T-helper 17 cell (primary cell): ENCODE measurements at regions not wholly inside any gene's neighbourhood (a gene's known extent, or its start where the extent isn't known, plus 50 kb on each side); places are given as distances from the start of the nearest gene placed in this dataset.
"Not testable (repeated sequence)": the region's sequence is repeated elsewhere in the genome, so short reads cannot be mapped to it uniquely, and the experiment has no call there.

ENCODE experiments used
- ATAC-seq: fragments of 150-1000 bp; cut with Tn5 transposase; 2 replicates; pipeline ENCODE4 v1.10.0; 2021; ENCODE audit warnings: mild to moderate bottlenecking, moderate library complexity
- DNase-seq, 3 donors: peaks; one replicate each; pipeline versions ENCODE4 v3.0.0 to v3.0.0-alpha.2; 2020 to 2021
- H3K9me3 ChIP-seq: one replicate; pipeline ENCODE4 v1.7.0; 2013; ENCODE audit warnings: low read length, mild to moderate bottlenecking; ENCODE audit not compliant: control insufficient read depth, poor library complexity, severe bottlenecking
- H3K27ac Mint-ChIP-seq: one replicate; pipeline ENCODE4 v1.8.0; 2022; ENCODE audit warnings: mild to moderate bottlenecking, moderate library complexity, mixed read lengths
- H3K27me3 Mint-ChIP-seq: one replicate; pipeline ENCODE4 v1.8.0; 2022; ENCODE audit warnings: mixed read lengths
- H3K36me3 Mint-ChIP-seq: one replicate; pipeline ENCODE4 v1.8.0; 2022; ENCODE audit warnings: low read depth, mixed read lengths
- H3K4me1 Mint-ChIP-seq: one replicate; pipeline ENCODE4 v1.8.0; 2022; ENCODE audit warnings: mild to moderate bottlenecking, mixed read lengths
- H3K4me3 Mint-ChIP-seq: one replicate; pipeline ENCODE4 v1.8.0; 2022; ENCODE audit warnings: mild to moderate bottlenecking, moderate library complexity, mixed read lengths

DNA sequence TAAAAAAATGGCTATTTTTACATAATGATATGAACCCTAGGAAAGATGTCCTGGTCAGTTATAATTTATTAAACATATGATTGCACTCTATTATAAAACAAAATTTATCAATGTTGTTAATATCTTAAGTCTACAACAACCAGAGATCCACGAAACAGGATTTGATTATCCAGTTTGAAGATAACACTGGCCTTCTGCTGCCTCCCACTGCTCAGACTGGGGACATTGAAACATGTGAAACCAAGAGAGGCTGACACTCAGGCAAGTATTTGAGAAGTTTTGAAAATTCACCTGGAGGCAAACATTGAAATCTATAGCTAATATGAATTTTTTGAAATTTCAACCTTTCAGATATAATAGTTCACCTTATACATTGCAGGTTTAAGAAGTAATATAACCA is 219.3 kb upstream of the HSF2 start:
- ATAC-seq (no peak), DNase-seq (no peak)
- no peaks in the 10 kb centered on the region for H3K9me3 ChIP-seq
- H3K4me3 Mint-ChIP-seq = no peak overlapping the region
- H3K36me3 Mint-ChIP-seq = no peaks in the 10 kb centered on the region
- H3K4me1 Mint-ChIP-seq = no peaks in the 10 kb centered on the region
- H3K27ac Mint-ChIP-seq = no peak overlapping the region
- H3K27me3 Mint-ChIP-seq = no peaks in the 10 kb centered on the region

DNA sequence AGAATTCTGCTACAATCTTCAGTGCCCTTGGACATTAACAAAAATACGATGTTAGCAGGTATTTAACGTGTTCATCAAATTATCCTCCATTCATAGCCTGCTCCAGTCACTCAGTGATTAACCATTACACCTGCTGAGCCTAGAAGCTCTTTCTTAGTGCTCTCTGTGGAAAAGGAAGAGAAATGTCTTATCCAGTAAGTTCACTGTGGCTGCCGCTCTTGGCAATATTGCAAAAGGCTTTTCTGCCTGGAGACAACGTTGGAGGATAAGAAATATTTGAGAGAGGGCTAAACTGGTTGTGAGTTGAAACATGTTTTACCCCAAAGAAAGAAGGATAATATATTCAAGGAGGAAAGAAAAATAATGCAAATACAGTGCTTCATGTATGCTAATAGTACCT is 217.4 kb upstream of the HSF2 start:
- DNase-seq (no peak), ATAC-seq (no peak)
- Mint-ChIP-seq H3K27ac (no peak overlapping the region), H3K4me1 (no peaks in the 10 kb centered on the region), H3K36me3 (no peaks in the 10 kb centered on the region), H3K27me3 (no peaks in the 10 kb centered on the region), H3K4me3 (no peak overlapping the region)
- H3K9me3 ChIP-seq = no peaks in the 10 kb centered on the region

DNA sequence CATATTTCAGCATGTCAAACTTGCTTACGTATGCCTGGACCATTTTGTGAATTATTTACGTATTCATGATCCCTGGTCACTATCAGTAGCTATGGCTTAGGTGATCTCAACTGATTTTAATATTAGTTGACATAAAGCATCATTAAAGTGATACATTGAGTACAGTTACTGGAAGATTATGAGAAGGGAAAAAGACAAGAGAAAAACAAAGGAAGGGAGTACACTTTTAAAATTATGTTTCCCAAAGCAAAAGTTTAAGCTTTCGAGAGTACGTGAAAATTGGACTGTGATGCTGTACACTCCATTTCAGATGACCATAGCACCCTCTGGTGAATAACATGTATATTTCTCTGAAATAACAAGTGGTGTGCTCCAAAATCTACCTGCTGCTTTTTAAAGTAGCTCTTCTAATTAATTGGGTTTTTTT is 215.0 kb upstream of the HSF2 start:
- no peak overlapping the region for H3K27ac Mint-ChIP-seq
- no peaks in the 10 kb centered on the region for H3K4me1 Mint-ChIP-seq
- H3K27me3 Mint-ChIP-seq = no peaks in the 10 kb centered on the region
- no peak overlapping the region for H3K4me3 Mint-ChIP-seq
- H3K36me3 Mint-ChIP-seq = no peaks in the 10 kb centered on the region
- ATAC-seq (no peak), DNase-seq (no peak)
- H3K9me3 ChIP-seq = no peaks in the 10 kb centered on the region

DNA sequence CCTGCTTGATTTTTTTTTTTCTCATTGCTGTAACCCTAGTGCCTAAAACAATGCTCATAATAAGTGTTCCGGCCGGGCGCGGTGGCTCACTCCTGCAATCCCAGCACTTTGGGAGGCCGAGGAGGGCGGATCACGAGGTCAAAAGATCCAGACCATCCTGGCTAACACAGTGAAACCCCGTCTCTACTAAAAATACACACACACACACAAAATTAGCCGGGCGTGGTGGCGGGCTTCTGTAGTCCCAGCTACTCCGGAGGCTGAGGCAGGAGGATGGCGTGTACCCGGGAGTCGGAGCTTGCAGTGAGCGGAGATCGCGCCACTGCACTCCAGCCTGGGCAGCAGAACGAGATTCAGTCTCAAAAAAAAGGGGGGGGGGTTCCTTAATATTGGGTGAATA is 214.0 kb upstream of the HSF2 start:
- H3K4me1 Mint-ChIP-seq, ATAC-seq, H3K27ac Mint-ChIP-seq, H3K4me3 Mint-ChIP-seq, H3K27me3 Mint-ChIP-seq, DNase-seq, H3K36me3 Mint-ChIP-seq, H3K9me3 ChIP-seq: not testable (repeated sequence)

DNA sequence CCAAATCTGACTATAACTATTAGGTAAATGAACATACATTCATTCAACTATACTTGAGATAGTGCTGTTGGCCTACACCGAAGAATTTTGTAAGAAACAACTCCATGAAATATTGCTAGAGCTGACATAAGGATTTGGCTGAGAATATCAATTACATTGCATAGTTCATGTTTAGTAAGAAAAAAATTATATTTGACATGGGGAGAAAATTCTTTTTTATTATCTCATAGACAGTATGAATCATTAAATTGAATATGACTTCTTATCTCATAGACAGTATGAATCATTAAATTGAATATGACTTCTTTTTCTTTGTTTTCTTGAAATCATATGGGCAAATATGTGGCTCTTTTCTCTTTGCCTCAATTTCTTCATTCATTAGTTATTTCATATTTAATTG is 212.3 kb upstream of the HSF2 start:
- no peak for ATAC-seq
- Mint-ChIP-seq H3K4me3 (no peak overlapping the region), H3K27me3 (no peaks in the 10 kb centered on the region), H3K36me3 (no peaks in the 10 kb centered on the region), H3K4me1 (no peaks in the 10 kb centered on the region), H3K27ac (no peak overlapping the region)
- no peaks in the 10 kb centered on the region for H3K9me3 ChIP-seq
- DNase-seq = no peak

DNA sequence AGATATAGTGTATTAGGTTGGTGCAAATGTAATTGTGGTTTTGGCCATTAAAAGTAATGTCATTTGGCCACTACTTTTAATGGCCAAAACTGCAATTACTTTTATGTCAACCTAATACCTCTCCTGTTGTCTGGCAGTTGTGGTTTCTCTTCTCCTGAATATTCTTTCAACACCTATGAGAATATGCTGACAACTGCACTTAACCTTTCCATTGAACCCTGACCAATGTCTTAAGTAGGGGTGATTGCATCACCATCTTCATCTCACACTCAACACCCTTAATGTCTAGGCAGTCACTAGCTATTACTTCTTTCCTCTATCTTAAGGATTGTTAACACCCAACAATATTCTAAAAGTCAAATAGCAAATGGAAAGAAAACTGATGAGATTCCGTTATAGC is 200.5 kb upstream of the HSF2 start:
- no peaks in the 10 kb centered on the region for H3K36me3 Mint-ChIP-seq
- no peak for ATAC-seq
- H3K9me3 ChIP-seq = no peaks in the 10 kb centered on the region
- DNase-seq = no peak
- H3K27ac Mint-ChIP-seq = no peak overlapping the region
- no peaks in the 10 kb centered on the region for H3K4me1 Mint-ChIP-seq
- peak overlapping the region; percentile 16 for H3K4me3 Mint-ChIP-seq
- H3K27me3 Mint-ChIP-seq = no peaks in the 10 kb centered on the region

DNA sequence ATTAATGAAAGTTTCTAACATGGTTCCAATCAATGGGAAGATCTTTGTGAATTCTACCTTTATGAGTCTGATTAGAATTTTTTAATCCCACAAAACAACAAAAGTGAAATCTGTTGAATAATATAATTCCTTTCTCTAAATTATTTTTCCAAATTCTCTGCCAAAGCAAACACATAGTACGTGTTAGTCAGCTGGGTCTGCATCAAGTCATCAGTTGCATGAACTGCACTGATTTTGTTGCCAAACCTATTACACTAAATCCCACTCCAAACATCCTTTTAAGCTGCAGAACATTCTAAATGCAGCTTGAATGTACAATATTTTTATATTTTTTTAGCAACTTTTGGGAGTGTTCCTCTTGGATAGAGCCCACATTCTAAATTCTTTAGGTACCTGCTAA is 199.0 kb upstream of the HSF2 start:
- no peaks in the 10 kb centered on the region for H3K9me3 ChIP-seq
- no peaks in the 10 kb centered on the region for H3K27me3 Mint-ChIP-seq
- DNase-seq (no peak), ATAC-seq (no peak)
- H3K4me1 Mint-ChIP-seq = no peaks in the 10 kb centered on the region
- no peak overlapping the region for H3K27ac Mint-ChIP-seq
- H3K36me3 Mint-ChIP-seq = peaks cover 2% of the 10 kb centered on the region
- H3K4me3 Mint-ChIP-seq = no peak overlapping the region

DNA sequence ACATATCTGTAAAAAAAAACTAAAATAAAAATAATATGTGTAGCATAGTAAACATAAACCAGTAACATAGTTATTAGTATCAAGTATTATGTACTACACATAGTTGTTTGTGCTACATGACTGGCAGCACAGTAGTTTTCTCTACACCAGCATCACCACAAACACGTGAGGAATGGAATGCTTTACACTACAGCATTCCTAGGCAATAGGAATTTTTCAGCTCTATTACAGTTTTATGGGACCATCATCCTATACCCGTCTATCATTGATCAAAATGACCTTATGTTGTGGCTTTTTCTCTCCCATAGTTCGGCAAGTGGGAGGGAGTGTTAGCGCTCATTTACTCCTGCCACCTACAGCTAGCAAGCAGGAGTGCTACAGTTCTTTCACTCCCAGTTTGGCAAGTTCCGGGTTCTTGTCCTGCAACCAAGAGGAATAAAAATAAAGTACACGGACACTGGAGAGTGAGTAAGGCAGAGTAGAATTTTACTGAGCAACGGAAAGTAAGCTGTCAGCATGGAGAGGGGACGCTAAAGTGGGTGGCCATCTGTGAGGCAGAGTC is 196.8 kb upstream of the HSF2 start:
- ATAC-seq (no peak), DNase-seq (no peak)
- no peaks in the 10 kb centered on the region for H3K27me3 Mint-ChIP-seq
- H3K4me1 Mint-ChIP-seq = no peaks in the 10 kb centered on the region
- H3K4me3 Mint-ChIP-seq = no peak overlapping the region
- peaks cover 2% of the 10 kb centered on the region for H3K36me3 Mint-ChIP-seq
- H3K27ac Mint-ChIP-seq = no peak overlapping the region
- H3K9me3 ChIP-seq = no peaks in the 10 kb centered on the region

DNA sequence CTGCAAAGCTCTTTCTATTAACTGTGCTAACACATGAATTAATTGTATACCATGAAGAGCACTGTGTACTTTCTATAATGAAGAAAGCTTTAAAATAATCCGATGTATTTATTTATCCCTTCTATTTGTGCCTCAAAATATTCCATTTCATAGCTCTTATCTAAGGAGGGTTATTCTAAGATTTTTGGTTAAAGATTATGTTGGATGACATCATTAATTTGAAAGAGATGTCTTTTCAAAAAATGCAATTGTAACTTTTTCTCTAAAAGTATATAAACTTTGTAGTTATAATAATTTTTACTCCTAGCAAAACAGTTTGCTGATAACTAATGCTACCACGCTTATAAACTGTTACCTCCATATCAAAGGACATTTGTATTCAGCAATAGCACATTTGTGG is 192.4 kb upstream of the HSF2 start:
- DNase-seq (no peak), ATAC-seq (no peak)
- H3K4me1 Mint-ChIP-seq = no peaks in the 10 kb centered on the region
- H3K27ac Mint-ChIP-seq = no peak overlapping the region
- H3K36me3 Mint-ChIP-seq = peaks cover 2% of the 10 kb centered on the region
- no peaks in the 10 kb centered on the region for H3K27me3 Mint-ChIP-seq
- H3K4me3 Mint-ChIP-seq = no peak overlapping the region
- H3K9me3 ChIP-seq = no peaks in the 10 kb centered on the region

DNA sequence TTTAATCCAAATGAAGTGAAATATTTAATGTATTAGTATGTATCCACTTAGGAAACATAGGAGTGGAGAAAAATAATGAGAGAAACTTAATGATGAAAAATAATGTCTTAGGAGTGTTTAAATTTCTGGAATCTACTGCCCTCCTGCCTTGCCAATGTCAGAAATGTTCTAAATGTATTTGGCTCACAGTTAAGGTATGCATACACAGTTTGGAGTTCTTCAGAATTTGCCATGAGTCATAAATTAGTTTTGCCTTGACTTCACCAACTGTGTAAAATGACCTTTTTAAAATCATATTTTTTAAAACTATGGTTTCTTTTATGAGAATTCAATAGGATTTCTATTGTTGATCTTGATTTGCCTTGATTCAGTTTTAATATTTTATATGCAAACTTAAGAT is 191.7 kb upstream of the HSF2 start:
- no peak overlapping the region for H3K27ac Mint-ChIP-seq
- DNase-seq = no peak
- H3K4me3 Mint-ChIP-seq = no peak overlapping the region
- H3K4me1 Mint-ChIP-seq = no peaks in the 10 kb centered on the region
- no peaks in the 10 kb centered on the region for H3K27me3 Mint-ChIP-seq
- peaks cover 2% of the 10 kb centered on the region for H3K36me3 Mint-ChIP-seq
- H3K9me3 ChIP-seq = no peaks in the 10 kb centered on the region
- no peak for ATAC-seq

DNA sequence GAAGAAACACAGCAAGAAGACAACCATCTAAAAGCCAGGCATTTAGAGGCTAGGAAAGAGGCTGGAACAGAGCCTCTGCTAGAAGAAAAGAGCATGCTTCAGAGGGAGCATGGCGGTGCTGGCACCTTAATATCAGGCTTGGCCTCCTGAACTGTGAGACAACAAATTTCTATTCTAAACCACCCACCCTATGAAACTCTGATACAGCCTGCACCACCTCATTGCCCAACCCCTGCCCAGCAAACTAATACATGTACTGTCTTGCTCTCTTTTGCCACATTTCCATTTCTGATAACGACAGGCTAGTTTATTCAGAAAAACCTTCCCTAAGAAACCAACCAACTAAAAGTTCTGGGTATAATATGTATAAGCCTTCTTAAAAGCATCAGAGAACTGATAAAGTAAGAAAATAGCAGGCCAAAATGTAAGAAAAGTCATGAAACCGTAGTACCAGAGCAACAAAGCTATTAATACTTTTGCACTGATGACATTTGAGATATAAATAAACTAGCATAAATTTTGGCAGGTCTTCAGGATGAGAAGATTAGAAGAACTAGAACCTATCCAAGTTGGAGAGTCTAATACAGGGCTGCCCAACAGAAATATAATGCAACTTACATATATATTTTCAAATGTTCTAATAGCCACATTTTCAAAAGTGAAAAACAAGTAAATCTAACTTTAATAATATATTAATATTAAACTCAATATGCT is 184.7 kb upstream of the HSF2 start:
- Mint-ChIP-seq H3K4me3 (no peak overlapping the region), H3K4me1 (no peaks in the 10 kb centered on the region)
- no peak for ATAC-seq

DNA sequence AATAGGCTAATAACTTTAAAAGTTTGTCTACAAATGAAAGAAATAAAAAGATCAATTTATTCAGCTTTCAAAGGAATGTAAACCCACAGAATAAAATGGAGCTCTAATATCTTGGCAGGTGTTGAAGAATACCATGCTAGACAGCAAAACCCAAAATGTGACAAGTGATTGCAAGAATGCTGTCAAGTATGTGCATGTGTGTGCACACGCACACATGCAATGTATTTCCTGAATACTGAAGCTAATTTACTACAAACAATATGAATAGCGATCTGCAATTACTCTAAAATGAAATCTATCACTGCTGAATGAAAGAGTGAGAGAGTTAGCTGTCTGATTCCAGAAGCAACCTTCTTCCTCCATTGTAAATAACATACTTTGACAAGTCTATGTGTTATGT is 179.2 kb upstream of the HSF2 start:
- H3K9me3 ChIP-seq = no peaks in the 10 kb centered on the region
- H3K36me3 Mint-ChIP-seq = no peaks in the 10 kb centered on the region
- no peak for DNase-seq
- H3K27ac Mint-ChIP-seq = no peak overlapping the region
- H3K4me3 Mint-ChIP-seq = no peak overlapping the region
- H3K4me1 Mint-ChIP-seq = no peaks in the 10 kb centered on the region
- no peak for ATAC-seq
- no peaks in the 10 kb centered on the region for H3K27me3 Mint-ChIP-seq

More for the DNA sequence above, 184.7 kb upstream of the HSF2 start:
- H3K27me3 Mint-ChIP-seq = no peaks in the 10 kb centered on the region
- H3K27ac Mint-ChIP-seq = no peak overlapping the region
- no peaks in the 10 kb centered on the region for H3K36me3 Mint-ChIP-seq
- DNase-seq = no peak
- no peaks in the 10 kb centered on the region for H3K9me3 ChIP-seq

DNA sequence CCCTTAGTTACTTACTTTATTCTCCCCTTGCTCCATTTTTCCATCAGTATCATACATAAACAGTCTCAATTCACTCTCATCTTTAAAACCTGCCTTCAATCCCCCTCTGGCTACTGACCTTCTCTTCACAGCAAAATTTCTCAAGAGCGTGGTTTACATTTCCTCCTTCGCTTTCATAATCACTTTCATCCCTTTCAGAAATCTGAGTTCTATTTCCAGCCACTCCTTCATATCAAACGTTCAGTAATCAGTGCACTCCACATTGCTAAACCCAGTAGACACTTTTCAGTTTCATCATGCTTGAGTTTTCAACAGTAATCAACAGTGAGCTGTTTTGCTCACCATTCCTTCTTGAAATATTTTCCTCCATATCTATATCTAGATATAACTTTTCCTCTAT is 176.7 kb upstream of the HSF2 start:
- no peaks in the 10 kb centered on the region for H3K36me3 Mint-ChIP-seq
- ATAC-seq (no peak), DNase-seq (no peak)
- H3K4me1 Mint-ChIP-seq = no peaks in the 10 kb centered on the region
- no peaks in the 10 kb centered on the region for H3K27me3 Mint-ChIP-seq
- H3K27ac Mint-ChIP-seq = no peak overlapping the region
- H3K9me3 ChIP-seq = no peaks in the 10 kb centered on the region
- H3K4me3 Mint-ChIP-seq = no peak overlapping the region

DNA sequence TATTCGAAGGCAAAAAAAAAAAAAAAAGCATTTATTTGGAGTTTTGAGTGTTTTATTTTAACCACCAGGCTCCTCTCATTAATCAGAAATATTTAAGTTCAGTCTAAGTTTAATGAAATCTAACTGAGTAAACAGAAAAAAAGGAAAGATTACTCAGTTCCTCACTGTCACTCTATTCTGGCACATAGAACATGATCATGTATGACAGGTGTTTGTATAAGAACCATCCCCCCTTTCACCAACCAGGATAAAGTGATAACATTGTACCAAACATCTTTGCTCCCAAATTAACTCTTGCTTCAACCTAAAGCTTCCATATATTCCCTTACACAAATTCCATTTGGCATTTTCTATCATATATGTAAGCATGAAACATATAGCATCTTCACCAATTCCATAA is 176.2 kb upstream of the HSF2 start:
- ATAC-seq = no peak
- H3K9me3 ChIP-seq = no peaks in the 10 kb centered on the region
- Mint-ChIP-seq H3K27me3 (no peaks in the 10 kb centered on the region), H3K4me1 (no peaks in the 10 kb centered on the region), H3K4me3 (no peak overlapping the region), H3K36me3 (no peaks in the 10 kb centered on the region), H3K27ac (no peak overlapping the region)
- no peak for DNase-seq
